HG02642 (cell line): ENCODE measurements at regions not wholly inside any gene's neighbourhood (a gene's known extent, or its start where the extent isn't known, plus 50 kb on each side); places are given as distances from the start of the nearest gene placed in this dataset.
A peak's percentile ranks its signal among the peaks of the same experiment; 100 is the strongest.
"Not testable (repeated sequence)": the region's sequence is repeated elsewhere in the genome, so short reads cannot be mapped to it uniquely, and the experiment has no call there.

Source experiments
- ATAC-seq: cut with Tn5 transposase; IDR thresholded peaks from one replicate; pipeline ENCODE4 v1.9.1; 2021; ENCODE audit warnings: mild to moderate bottlenecking; ENCODE audit not compliant: unreplicated experiment, poor library complexity

DNA sequence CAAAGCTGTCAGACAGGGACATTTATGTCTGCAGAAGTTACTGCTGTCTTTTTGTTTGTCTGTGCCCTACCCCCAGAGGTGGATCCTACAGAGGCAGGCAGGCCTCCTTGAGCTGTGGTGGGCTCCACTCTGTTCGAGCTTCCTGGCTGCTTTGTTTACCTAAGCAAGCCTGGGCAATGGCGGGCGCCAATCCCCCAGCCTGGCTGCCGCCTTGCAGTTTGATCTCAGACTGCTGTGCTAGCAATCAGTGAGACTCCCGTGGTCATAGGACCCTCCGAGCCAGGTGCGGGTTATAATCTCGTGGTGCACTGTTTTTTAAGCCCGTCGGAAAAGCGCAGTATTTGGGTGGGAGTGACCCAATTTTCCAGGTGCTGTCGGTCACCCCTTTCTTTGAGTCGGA is 580.9 kb downstream of the FLRT2 start:
- not testable (repeated sequence) for ATAC-seq

DNA sequence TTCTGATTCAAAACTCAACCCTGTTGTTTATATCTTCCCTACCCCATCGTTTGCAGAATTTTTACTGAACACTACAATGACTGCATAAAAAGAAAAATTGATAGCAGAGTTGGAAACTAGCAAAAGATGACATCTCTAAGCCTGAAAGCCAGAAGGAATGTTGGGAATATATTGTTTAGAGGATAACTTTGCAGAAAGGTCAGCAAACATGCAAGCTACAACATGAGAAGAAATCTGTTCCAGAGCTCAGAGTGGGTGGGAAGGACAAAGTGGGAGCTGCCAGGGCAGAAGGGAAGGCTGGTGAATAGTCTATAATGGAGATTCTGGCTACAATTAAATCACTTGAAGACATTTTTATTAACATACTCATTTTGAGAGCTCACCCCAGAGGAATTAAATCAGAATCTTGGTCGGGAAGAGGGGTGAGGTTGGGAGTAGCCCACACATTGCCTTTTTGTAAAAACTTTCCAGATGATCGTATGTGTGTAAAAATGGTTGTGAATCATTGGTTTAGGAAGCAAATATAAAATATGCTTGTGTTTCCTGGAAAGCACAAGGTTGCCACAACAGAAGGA is 574.8 kb downstream of the FLRT2 start:
- no peak for ATAC-seq

DNA sequence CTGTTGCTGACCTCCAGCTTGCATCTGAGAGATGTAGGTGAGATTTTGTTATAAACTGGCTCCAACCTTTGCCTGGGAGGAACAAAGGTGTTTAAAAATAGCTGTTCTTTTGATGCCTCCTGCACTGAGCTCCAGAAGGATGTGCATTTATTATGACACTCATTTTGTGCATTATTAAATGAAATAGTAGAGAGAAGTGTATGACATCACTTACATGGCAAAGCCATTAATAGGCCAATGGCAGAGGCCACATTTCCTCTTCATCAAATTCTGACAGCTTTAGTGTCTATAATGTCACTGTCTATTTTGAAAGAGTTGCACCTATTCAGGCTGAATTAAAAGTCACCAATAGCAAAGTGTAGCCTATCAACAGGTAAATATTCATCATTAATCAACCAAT is 564.6 kb downstream of the FLRT2 start:
- ATAC-seq: no peak

DNA sequence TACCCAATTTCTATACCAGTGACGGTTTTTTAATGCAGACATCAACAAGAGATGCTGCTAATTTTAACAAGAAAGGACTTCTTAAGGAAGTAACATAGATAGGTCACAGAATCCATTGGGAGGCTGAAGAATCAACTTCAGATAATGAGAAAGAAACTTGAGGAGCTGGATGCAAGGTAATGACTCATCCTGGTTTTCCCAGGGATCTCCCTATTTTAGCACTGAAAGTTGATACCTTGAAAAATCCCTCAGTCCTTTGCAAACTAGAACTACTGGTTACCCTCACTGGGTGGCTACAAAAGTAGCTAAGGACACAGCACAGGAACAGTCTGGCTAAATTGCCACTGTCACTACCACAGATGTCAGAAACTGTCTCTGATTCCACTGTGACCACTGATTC is 561.9 kb downstream of the FLRT2 start:
- no peak for ATAC-seq

DNA sequence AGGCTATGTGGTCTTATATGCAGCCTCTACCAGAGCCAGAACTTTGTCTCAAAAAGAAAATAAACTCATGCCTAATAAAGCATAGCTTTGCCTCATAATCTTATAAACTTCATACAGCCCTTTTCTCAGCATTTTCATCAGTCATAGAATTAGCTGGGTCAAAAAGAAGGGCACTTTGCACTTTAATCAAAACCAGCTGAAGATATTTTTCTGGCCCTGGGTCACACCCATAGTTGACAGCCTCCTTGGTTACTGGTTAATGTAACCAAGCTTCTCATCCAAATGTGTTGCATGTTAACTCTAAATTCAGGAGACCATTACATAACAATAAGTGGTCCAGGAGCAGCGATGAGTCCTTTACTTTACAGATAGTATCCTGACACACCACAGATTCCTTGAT is 558.2 kb downstream of the FLRT2 start:
- ATAC-seq: no peak

DNA sequence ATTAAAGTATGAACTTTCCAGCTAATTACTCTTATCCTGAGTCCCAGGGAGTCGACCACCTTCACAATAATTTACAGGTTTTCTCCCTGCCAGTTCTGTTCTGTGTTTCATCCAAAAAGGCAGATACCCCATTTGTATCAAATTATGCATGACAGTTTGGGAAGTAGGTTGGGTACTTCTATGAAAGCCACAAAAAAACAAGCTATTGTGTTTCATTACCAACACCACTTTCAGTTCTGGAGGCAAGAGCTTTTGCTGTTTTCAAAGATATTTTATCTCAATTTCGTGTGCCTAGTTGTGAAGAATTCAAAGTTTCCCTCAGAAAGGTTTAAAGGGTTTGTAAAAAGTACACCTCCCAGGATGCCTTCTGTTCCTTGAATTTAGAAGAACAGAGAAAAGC is 557.4 kb downstream of the FLRT2 start:
- ATAC-seq: no peak

DNA sequence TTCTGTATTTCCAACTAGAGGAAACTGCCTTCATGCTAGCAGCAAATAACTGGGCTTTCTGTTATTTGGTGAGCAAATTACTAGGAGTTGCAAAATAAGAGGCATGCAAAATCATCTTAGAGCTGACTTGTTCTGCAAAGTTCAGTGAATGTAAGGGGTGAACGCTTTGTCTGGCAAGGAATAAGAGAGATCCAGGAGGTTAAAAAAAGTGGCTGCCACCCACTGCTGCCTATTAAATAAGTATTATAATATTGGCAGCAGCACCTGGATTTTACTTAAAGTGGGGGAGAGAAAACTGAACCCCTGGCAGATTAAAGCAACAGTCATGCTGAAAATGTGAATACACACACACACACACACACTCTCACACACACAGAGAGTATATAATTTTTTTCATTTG is 557.0 kb downstream of the FLRT2 start:
- no peak for ATAC-seq

DNA sequence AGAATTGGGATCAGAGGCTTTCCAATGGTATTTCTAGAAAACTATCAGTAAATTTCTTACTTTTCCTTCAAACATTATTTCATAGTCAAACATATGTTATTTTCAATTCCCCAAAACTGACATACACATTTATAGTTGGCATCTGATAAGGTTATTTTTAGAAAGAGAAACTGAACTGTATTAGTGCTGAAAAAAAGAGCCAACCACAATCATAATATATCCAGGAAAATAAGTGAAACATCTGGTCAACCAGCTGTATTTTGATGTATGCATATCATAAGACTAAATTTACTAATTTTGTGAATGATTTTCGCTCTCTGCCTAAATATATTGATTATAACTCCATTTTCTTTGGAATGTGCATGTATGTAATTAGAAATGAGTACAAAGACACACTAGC is 554.2 kb downstream of the FLRT2 start:
- no peak for ATAC-seq

DNA sequence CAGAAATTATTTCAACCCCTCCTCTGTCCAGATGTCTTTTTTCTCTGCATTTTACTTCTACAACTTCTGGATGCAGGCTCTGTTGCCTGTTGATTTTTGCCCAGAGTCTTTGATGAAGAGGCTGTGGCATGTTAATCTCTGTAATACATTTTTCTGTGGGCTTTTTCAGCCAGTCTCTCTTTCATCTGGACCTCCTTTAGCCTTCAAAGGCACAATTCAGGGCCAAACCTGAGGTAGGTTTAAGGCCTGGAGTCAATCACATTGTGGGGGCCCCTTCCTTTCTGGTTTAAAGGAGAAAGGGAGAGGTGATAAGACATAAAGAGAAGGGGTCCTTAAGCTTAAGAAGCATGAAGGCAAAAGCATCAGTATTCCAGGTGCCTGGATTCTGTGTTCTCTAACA is 553.7 kb downstream of the FLRT2 start:
- no peak for ATAC-seq

DNA sequence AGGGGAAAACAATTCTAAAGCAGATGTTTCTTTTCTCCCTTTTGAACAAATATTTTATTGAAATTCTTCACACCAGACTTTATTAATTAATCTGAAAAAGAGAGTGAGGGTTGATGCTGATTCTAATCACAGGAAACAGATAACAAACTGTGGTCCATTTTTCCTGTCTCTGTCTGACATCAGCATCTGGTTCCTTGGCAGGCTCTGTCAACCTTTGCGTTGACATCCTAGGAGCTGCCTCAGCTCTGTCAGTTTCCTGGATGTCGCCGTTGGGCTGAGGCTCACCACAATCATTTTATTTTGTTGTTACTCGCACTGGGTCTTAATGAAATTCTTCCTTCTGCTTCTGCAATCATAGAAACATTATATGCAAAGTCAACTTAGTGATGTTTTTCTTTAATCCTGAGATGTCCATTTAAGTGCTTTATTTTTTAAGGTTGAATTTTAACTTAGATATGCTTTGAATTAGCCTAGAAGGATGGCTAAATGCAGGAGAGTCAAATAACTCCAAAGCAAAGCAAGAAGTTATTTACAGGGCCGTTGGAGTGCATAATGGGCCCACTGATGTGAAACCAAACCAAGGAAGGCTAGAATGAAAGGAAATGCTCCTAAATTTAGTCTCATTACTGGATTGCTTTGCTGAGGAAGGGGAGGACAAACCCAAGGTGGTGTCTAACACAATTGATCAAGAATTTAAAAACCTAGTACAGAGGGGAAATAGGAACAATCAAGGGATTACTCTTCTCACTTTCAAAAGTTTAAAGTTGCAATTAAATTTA is 542.4 kb downstream of the FLRT2 start:
- no peak for ATAC-seq

DNA sequence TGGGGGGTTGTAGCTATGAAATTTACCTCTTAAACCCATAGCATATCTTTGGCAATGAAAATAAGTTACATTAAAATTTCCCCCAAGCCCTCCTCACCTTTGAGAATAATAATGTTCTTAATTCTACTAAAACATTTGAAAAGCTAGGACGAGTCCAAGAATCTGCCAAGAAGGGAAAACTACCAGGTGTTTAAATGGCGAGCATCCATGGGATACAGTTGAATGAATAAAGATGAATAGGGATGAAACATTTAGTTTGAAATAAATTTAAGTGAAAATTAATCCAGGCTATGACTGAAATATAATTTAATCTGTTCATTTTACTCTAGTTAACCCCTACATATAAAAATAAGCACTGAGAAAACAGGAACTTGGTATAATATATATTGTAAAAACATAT is 536.7 kb downstream of the FLRT2 start:
- ATAC-seq: no peak

DNA sequence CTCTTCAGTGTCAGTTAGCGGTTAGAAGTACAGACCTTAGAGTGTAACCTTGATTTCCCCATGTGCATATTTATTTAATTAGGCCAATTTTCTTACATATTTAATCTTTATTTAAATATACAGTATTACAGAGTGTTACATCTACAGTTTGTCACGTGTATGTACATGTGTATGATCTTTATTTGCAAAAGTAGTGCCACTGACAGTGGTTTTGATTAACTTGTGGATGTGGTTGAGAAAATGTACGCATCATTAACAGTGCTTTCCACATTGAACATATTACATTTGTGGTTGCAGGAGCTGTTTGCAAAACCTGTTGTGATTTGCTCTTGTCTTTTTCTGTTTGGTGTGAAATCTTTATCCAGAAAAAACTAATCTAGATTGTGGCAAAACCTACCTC is 535.5 kb downstream of the FLRT2 start:
- no peak for ATAC-seq

DNA sequence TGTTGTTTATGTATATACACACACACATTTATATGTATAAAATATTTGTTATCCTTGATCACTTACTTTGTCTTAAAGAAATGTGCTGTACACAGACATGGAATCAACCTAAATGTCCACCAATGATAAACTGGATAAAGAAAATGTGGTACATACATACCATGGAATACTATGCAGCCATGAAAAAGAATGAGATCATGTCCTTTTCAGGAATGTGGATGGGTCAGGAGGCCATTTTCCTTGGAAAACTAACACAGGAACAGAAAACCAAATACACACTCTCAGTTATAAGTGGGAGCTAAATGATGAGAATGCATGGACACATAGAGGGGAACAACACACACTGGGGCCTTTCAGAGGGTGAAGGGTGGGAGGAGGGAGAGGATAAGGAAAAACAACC is 534.7 kb downstream of the FLRT2 start:
- not testable (repeated sequence) for ATAC-seq

DNA sequence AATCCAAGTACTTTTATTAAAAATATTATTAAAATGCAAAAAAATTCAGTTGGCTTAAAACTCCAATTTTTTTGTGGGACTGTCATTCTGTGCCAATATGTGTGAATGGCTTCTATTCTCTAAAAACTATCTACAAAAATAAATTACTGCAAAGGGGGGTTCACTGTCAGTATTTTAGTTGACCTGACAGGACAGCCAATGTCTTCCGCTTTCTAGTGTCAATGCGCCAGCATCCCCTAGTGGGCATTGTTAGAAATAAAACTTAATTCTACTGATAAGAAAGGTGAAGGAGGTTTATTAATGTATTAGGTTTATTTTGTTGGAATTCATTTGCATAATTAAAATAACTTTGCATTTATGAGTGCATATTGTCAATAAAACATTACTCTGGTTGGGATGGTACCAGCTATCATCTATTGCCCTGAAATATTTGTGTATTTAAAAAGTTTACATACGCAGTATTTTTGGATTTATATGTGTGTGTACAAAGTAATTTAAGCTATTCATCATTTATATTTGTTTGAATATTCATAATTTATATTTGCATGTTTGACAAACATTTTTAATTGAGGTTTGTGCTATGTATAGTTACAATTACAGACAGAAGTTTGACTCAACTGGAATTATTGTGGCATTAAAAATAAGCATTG is 527.2 kb downstream of the FLRT2 start:
- ATAC-seq: peak; percentile 53

DNA sequence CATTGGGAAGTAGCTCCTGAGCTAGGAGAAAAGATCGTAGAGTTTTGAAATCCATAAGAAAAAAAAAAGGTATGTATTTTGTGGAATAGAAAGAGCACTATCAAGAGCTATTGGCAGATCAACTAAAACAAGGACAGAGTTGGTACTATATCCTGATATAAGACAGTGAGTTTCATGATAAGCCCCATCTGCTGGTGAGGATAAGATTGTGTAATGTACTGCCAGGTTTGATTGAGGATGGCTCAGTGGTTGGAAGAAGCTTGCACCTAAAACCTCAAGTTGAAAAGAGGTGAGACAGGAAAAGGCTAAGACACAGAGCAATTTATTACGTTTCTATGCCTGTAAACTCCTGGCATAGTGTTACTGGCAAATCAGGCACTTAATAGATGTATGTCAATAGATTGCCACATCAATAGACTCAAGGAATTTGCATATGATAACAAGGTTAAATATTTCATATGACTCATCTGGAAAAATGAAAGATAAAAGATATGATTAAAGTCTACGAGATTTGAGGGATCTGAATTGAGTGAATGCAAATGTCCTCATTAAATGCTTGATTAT is 525.6 kb downstream of the FLRT2 start:
- ATAC-seq: no peak

DNA sequence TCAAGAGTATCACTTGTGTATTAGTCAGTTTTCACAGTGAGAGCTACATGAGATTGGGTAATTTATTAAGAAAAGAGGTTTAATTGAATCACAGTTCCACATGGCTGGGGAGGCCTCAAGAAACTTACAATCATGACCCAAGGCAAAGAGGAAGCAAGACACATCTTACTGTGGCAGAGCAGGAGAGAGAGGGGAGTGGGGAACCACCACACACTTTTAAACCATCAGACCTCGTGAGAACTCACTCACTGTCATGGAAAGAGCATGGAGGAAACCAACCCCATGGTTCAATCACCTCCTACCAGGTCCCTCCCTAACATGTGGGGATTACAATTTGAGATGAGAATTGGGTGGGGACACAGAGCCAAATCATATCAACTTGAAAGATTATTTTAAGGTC is 522.9 kb downstream of the FLRT2 start:
- ATAC-seq: no peak

DNA sequence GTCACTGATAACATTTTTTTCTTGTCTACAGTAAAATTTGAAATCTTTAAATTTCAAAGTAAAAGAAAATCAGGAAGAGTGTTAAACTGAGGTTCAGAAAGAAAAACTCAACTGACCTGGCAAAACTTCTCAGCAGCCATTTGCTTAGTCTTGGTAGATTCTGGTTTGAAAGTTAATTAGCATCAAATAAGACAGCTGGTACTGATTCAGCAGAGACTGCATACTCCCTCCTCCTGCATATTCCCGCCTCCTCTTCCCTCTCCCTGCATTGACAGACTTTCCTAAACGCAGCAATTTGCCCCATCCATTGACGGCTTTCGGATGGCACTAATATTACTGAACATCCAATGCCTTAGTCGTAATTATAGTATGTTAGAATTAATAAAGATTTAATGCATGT is 520.8 kb downstream of the FLRT2 start:
- ATAC-seq: no peak

DNA sequence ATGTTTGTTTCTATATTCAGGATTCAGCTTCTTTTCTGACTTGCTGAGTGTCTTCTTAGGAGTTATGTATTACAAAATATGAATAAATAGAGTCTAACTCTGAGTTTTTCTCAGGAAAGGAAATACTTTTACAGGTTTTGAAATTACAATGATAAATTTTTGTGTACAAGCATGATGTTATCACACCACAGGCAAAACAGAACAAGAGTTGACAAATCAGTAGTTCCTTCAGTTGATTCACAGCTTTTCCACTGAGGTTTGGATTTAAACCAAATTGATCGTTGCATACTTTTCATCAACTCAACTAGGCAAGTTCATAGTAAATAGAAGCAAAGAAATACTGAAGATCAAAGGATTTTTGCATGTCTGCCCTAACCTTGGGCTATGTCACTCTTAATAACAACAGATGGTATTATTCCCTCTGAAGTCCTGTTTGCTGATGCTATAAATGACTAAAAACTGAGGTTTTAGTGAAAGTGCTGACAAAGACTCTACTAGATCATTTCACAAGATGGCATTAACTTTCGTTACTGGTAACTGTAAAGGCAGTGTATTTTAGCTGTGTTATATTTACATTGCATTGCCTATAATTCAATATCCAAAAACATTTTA is 520.2 kb downstream of the FLRT2 start:
- ATAC-seq: no peak

DNA sequence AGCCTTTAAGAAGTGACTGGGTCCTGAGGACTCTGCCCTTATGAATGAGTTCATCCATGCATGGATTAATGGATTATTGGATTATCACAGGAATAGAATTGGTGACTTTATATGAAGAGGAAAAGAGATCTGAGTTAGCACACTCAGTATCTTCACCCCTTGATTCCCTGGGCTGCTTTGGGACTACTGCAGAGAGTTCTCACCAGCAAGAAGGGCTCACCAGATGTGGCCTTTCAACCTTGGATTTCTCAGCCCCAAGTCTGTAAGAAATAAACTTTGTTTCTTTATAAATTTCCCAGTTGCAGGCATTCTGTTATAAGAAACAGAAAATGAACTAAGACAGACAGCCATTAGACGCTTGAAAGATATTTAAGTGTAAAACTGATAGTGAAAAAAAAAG is 509.2 kb downstream of the FLRT2 start:
- no peak for ATAC-seq

DNA sequence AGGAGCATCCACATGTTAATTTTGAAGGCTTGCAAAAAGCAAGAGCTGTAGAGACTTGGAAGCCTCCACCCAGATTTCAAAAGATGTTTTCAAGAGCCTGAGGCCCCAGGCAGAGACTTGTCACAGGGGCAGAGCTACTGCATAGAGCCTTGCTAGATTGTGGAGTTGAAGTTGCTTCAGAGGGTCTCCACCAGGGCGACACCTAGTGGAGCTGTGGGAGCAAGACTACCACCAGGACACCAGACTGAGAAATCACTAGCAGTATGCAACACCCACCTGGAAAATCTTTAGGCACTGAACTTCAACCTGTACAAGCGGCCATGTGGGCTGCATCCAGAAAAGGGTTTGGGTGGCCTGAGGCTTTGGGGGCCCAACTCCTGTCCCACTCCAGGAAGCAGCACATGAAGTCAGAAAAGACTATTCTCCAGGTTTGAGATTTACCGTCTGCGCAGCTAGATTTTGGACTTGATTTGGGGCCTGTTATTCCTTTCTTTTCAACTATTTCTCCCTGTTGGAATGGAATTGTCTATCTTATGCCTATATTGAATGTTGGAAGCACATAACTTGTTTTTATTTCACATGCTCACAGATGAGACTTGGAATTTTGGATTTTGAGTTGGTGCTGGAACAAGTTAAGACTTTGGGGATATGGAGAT is 508.6 kb downstream of the FLRT2 start:
- ATAC-seq: peak; percentile 97

DNA sequence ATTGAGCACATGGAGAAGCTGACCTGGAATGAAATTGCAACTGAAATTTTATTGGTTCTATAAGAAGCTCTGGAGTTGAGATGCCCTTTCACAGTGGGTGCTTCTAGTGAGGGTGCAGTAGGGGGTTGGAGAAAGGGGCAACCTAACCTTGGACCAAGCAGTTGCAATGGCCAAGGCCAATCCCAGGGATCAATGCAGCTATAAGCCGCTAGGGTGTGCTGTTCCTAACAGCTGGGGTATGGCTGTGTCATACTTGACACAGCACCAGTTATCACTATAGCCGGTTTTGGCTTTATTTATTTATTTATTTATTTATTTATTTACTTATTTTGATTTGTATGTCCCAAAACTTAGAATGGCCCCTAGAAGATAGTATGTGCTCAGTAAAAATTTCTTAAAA is 505.9 kb downstream of the FLRT2 start:
- ATAC-seq: peak; percentile 92
